GM21515 (cell line): ENCODE measurements at regions not wholly inside any gene's neighbourhood (a gene's known extent, or its start where the extent isn't known, plus 50 kb on each side); places are given as distances from the start of the nearest gene placed in this dataset.
"Not testable (repeated sequence)": the region's sequence is repeated elsewhere in the genome, so short reads cannot be mapped to it uniquely, and the experiment has no call there.

ENCODE experiments used
- ATAC-seq: cut with Tn5 transposase; IDR thresholded peaks from one replicate; pipeline ENCODE4 v1.9.1; 2021; ENCODE audit not compliant: unreplicated experiment

- no peak for ATAC-seq
These were observed 1062.8 kb downstream of the UQCRFS1 start for GRCh38 chr19:28150129-28150528.

- ATAC-seq: no peak
These were observed 1064.4 kb downstream of the UQCRFS1 start for GRCh38 chr19:28148554-28148953.

GRCh38 chr19:28142258-28142657 is 1070.7 kb downstream of the UQCRFS1 start:
- no peak for ATAC-seq

- no peak for ATAC-seq
These were observed 1072.8 kb downstream of the UQCRFS1 start for GRCh38 chr19:28140201-28140600.

DNA sequence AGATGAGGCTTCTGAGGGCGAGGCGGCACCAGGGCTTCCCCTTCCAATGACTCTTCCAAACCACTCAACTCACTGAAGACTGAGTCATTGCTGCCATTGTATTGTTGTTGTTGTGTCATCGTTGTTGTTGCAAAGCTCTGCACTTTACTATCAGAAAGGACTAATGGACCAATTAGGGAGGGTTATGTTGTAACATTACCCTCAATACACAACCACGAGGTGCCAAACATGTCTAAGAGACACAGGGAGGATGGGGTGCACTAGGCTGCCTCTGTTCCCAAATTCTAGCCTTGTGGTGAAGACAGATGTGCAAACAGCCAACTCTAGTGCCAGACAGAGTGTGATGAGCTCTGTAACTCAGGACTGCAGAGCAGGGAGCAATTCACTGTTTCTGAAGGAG is 1075.2 kb downstream of the UQCRFS1 start:
- ATAC-seq: no peak

DNA sequence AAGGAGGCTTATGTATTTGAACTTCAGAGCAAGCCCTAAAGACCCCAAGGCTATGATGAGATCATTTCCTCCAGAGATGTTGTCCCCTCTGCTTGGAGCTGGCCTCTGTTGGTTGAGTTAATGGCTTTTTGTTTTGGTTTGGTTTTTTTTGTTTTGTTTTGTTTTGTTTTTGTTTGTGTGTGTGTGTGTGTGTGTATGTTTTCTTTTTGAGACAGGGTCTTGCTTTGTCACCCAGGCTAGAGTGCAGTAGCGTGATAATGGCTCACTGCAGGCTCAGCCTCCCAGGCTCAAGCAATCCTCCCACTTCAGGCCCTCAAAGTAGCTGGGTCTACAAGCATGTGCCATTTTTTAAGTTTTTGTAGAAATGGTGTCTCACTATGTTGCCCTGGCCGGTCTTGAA is 1076.2 kb downstream of the UQCRFS1 start:
- ATAC-seq: no peak

DNA sequence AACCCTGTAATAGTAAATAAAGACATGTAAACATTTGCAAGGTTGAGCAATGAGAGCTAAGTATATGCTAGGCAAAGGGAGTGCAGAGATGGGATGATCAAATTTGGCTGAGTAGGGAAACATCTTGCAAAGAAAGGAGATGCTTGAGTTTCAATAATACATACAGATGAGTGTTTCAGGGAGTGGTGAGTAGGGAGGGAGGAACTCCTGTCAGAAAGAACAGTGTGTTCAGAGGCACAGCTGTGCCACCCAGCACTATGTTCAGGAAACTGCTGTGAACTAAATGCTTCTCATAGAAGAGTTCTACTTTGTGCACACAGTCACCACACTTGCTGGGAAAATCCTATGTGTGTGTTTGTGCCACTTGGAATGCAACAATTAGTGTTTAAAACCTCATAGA is 1077.1 kb downstream of the UQCRFS1 start:
- ATAC-seq: no peak

DNA sequence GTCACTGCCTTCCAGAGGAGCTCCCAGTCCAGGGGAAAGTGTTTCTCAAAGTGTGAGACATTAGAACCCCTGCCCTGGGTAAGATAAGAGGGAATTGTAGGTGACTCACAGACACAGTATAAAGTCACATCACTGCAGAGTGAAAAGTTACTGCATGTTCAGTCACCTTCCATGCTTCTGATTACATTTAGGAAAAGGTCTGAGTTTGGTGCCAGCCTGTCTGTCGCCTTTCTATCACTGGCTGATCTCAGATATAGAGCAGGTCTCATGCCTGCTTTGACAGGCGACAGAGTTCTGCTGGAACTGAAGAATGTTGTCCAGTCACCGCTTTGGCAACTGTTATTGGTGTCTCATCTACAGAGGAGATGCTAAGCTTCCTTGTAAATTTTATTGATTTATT is 1078.6 kb downstream of the UQCRFS1 start:
- ATAC-seq: no peak

GRCh38 chr19:28130881-28131280 is 1082.1 kb downstream of the UQCRFS1 start:
- ATAC-seq: not testable (repeated sequence)

DNA sequence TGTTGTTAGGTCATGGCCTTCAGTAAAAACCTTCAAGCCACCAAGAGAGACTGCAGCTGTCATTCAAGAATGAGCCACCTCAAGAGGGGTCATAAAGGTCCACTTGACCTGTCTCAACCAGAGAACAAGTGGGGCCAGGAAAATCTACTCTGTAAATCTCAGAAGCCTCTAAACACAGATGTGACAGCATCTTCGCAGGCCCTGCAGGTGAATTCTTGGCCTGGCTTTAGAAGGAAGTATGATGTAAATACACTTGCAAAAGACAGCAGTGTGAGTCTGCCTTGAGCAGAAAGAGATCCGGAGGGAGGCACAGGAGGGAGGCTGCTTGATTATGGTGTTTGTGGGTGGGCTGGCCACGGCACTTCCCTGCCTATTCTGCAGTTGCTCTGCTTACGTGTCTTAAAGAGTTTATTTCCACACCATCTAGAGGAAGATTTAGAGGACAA is 1082.9 kb downstream of the UQCRFS1 start:
- ATAC-seq: no peak

DNA sequence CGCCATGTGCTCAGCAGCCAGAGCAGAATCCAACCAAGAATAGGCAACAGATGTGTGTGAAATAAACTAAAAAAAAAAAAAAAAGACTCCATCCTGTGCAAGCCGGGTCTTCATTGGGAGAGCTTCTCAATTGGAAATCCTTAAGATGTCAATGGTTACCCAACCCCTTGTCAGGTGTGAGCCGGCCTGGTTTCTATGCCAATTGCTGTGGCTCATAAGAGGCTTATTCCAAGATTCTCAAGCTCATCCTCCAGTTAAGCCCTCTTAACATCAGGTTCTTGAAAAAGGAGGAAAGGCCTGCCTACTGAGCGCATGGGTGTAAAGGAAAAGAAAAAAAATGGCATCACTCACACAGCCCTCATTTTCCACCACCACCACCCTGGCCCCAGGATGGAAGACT is 1084.6 kb downstream of the UQCRFS1 start:
- no peak for ATAC-seq

- ATAC-seq: no peak
These were observed 1086.6 kb downstream of the UQCRFS1 start for GRCh38 chr19:28126135-28126898.

DNA sequence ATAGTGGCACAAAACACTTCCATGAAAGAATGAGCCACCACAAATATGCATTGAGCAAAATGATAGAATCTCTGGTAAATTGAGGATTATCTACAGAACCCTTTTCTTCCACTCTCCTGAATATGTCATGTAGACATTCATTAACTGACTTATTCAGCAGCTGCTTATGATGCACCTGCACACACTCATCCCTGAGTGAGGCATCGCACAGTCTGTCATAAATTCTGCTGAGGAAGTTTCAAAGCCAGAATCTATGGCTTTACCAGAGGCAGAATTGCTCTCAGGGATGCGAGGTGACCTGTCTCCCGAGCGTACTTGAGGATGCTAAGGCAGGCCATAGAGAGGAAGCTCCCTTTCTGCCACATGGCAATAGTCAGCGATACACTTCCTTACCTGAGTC is 1090.2 kb downstream of the UQCRFS1 start:
- ATAC-seq: no peak

- no peak for ATAC-seq
These were observed 1094.7 kb downstream of the UQCRFS1 start for GRCh38 chr19:28118235-28118634.

GRCh38 chr19:28117143-28117542 is 1095.8 kb downstream of the UQCRFS1 start:
- ATAC-seq: no peak

DNA sequence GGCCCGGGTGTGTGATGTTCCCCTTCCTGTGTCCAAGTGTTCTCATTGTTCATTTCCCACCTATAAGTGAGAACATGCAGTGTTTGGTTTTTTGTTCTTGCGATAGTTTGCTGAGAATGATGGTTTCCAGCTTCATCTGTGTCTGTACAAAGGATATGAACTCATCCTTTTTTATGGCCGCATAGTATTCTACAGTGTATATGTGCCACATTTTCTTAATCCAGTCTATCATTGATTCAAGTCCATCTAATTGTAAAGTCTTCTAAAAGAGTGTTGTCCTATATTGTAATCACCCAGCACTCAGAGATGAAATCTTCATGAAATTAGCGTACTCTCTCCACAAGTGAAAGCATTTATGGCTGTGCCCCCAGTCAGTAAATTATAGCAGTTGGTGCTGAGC is 1096.6 kb downstream of the UQCRFS1 start:
- ATAC-seq: not testable (repeated sequence)

DNA sequence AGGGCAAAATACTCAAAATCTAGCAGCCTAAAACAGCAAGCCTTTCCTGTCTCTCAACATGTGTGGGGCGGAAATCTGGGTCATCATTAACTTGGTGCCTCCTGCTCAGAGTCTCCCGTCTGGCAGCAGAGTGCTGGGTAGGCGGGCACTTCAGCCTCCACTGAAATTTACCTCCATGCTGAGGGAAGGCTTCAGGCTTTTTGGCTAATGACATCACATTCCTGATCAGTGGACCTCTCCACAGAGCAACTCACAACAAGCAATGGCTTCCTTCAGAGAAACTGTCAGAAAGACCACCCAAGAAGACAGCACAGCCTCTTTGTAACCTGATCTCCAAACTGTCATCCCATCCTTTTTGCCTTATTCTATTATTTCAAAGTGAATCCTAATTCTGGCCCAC is 1109.0 kb downstream of the UQCRFS1 start:
- no peak for ATAC-seq

GRCh38 chr19:28084659-28085157 is 1128.2 kb downstream of the UQCRFS1 start:
- ATAC-seq: not testable (repeated sequence)

- no peak for ATAC-seq
These were observed 1136.3 kb downstream of the UQCRFS1 start for GRCh38 chr19:28076628-28077027.

- no peak for ATAC-seq
These were observed 1137.7 kb downstream of the UQCRFS1 start for GRCh38 chr19:28075229-28075628.

DNA sequence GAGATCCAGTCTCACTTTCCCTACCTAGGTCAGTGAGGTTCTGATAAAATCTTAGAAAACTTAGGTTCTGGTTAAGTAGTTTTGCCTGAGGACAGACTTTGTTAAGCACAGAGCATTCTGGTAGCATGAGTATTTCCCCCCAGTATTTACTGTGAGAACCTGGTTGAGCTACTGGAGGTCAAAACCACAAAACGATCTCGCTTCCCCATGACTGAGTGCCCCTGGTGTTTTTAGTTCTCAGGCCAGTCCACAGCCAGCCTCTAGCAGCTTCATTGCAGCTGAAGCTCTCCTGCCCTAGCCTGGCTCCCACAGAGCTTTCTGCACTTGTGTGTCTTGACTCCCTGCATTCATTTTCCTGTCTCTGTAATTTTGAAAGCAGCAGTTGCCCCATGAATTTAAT is 1138.2 kb downstream of the UQCRFS1 start:
- no peak for ATAC-seq

- no peak for ATAC-seq
These were observed 1145.1 kb downstream of the UQCRFS1 start for GRCh38 chr19:28067882-28068281.

DNA sequence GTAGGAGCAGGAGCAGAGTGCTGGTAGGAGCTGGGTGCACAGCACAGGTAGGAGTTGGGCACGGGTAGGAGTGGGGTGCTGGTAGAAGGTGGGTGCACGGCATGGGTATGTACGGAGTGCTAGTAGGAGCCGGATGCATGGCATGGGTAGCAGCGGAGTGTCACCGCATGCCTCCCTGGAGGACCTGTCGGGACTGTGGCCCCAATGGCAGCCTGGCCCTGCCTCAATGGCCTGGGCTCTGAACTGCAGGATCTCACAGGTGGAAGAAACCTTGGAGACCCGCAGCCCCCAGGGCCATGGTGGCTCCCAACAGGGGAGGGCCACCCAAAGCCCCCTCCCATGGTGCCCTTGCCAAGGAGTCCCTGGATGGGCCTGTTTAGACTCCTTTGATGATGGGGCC is 1146.0 kb downstream of the UQCRFS1 start:
- no peak for ATAC-seq
